Endothelial cell of umbilical vein (primary cell): ENCODE measurements at regions not wholly inside any gene's neighbourhood (a gene's known extent, or its start where the extent isn't known, plus 50 kb on each side); places are given as distances from the start of the nearest gene placed in this dataset.
"Not testable (repeated sequence)": the region's sequence is repeated elsewhere in the genome, so short reads cannot be mapped to it uniquely, and the experiment has no call there.

Experiments
- POLR2A ChIP-seq: IDR thresholded peaks from 2 replicates; pipeline ENCODE4 v1.6.1; 2012; ENCODE audit warnings: low read depth, mild to moderate bottlenecking, control low read depth, low read length
- TF ChIP-seq, protein P1 (sequence below), 2 donors: IDR thresholded peaks; 1 replicate in 1 of 2; 2 replicates in 1 of 2; pipeline ENCODE4 v1.5.1; 2011; ENCODE audit warnings: low read length in 2 of 2, mild to moderate bottlenecking in 2 of 2, moderate library complexity in 2 of 2, control low read depth in 1 of 2, inconsistent platforms in 1 of 2, low read depth in 1 of 2; ENCODE audit not compliant: insufficient read depth in 1 of 2; ENCODE audit errors: extremely low read depth in 1 of 2

DNA sequence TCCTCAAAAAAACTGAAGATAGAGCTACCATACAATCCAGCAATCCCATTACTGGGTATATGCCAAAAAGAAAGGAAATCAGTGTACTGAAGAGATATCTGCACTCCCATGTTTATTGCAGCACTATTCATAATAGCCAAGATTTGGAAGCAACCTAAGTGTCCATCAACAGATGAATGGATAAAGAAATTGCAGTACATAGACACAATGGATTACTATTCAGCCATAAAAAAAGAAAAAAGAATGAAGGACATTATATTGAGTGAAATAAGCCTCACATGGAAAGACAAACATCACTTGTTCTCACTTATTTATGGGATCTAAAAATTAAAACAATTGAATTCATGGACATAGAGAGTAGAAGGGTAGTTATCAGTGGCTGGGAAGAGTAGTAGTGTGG, 360.8 kb upstream of the FAR2 start:
- not testable (repeated sequence) for TF ChIP-seq POLR2A
- TF ChIP-seq, protein P1, sequence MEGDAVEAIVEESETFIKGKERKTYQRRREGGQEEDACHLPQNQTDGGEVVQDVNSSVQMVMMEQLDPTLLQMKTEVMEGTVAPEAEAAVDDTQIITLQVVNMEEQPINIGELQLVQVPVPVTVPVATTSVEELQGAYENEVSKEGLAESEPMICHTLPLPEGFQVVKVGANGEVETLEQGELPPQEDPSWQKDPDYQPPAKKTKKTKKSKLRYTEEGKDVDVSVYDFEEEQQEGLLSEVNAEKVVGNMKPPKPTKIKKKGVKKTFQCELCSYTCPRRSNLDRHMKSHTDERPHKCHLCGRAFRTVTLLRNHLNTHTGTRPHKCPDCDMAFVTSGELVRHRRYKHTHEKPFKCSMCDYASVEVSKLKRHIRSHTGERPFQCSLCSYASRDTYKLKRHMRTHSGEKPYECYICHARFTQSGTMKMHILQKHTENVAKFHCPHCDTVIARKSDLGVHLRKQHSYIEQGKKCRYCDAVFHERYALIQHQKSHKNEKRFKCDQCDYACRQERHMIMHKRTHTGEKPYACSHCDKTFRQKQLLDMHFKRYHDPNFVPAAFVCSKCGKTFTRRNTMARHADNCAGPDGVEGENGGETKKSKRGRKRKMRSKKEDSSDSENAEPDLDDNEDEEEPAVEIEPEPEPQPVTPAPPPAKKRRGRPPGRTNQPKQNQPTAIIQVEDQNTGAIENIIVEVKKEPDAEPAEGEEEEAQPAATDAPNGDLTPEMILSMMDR (IDR thresholded peaks at IDR 0.05; ENCODE audit: extremely low read depth in 1 of 2, insufficient read depth in 1 of 2, low read depth in 1 of 2, low read length in 2 of 2), result not testable (repeated sequence)
